H9 (cell line): ENCODE measurements at regions not wholly inside any gene's neighbourhood (a gene's known extent, or its start where the extent isn't known, plus 50 kb on each side); places are given as distances from the start of the nearest gene placed in this dataset.
A peak's percentile ranks its signal among the peaks of the same experiment; 100 is the strongest.

Experiments used
- DNase-seq: peaks from one replicate; pipeline ENCODE4 v3.0.0-alpha.2; 2017
- H2AFZ ChIP-seq: one replicate; pipeline ENCODE4 v1.6.1; 2013; ENCODE audit warnings: mild to moderate bottlenecking, low read length, control low read depth, moderate library complexity
- H2AK5ac ChIP-seq: 2 replicates; pipeline ENCODE4 v1.6.1; 2013; ENCODE audit warnings: low read length, control low read depth, mixed read lengths; ENCODE audit not compliant: insufficient read length
- H2BK120ac ChIP-seq: one replicate; pipeline ENCODE4 v1.6.1; 2013; ENCODE audit warnings: low read depth, mild to moderate bottlenecking, low read length, control low read depth, inconsistent platforms; ENCODE audit not compliant: poor library complexity, severe bottlenecking
- H2BK12ac ChIP-seq: 2 replicates; pipeline ENCODE4 v1.6.1; 2013; ENCODE audit warnings: low read length, control low read depth, mixed read lengths, low read depth; ENCODE audit not compliant: insufficient read length
- H2BK15ac ChIP-seq: 2 replicates; pipeline ENCODE4 v1.6.1; 2013; ENCODE audit warnings: low read depth, low read length, control low read depth
- H2BK20ac ChIP-seq: one replicate; pipeline ENCODE4 v1.6.1; 2013; ENCODE audit warnings: low read depth, mild to moderate bottlenecking, low read length, control low read depth, inconsistent platforms; ENCODE audit not compliant: poor library complexity, severe bottlenecking
- H2BK5ac ChIP-seq: 2 replicates; pipeline ENCODE4 v1.6.1; 2013; ENCODE audit warnings: low read length, control low read depth, mixed read lengths; ENCODE audit not compliant: insufficient read length
- H3K14ac ChIP-seq: 2 replicates; pipeline ENCODE4 v1.6.1; 2013; ENCODE audit warnings: low read length, control low read depth; ENCODE audit not compliant: insufficient read depth
- H3K18ac ChIP-seq: 2 replicates; pipeline ENCODE4 v1.6.1; 2013; ENCODE audit warnings: low read depth, mild to moderate bottlenecking, mixed read lengths, low read length, control low read depth; ENCODE audit not compliant: insufficient read length
- H3K23ac ChIP-seq: 2 replicates; pipeline ENCODE4 v1.6.1; 2013; ENCODE audit warnings: low read length, control low read depth, mixed read lengths, low read depth; ENCODE audit not compliant: insufficient read length
- H3K23me2 ChIP-seq: 2 replicates; pipeline ENCODE4 v1.6.1; 2013; ENCODE audit warnings: low read depth, mild to moderate bottlenecking, mixed read lengths, low read length, control low read depth; ENCODE audit not compliant: insufficient read length, poor library complexity, severe bottlenecking
- H3K27ac ChIP-seq: 2 replicates; pipeline ENCODE4 v1.5.1; 2013; ENCODE audit warnings: low read length, control low read depth, mixed read lengths, low read depth; ENCODE audit not compliant: insufficient read length
- H3K27me3 ChIP-seq: 2 replicates; pipeline ENCODE4 v1.6.1; 2013; ENCODE audit warnings: low read length, control low read depth, inconsistent platforms; ENCODE audit not compliant: insufficient read depth
- H3K4ac ChIP-seq: 2 replicates; pipeline ENCODE4 v1.6.1; 2013; ENCODE audit warnings: low read depth, mild to moderate bottlenecking, control low read depth, inconsistent platforms, low read length, moderate library complexity
- H3K4me1 ChIP-seq: 2 replicates; pipeline ENCODE4 v1.6.1; 2013; ENCODE audit warnings: low read length, control low read depth, inconsistent platforms; ENCODE audit not compliant: insufficient read depth
- H3K4me2 ChIP-seq: 2 replicates; pipeline ENCODE4 v1.6.1; 2013; ENCODE audit warnings: low read length, control low read depth, mixed read lengths; ENCODE audit not compliant: insufficient read length, insufficient read depth
- H3K56ac ChIP-seq: 2 replicates; pipeline ENCODE4 v1.6.1; 2013; ENCODE audit warnings: low read depth, mild to moderate bottlenecking, mixed read lengths, low read length, control low read depth; ENCODE audit not compliant: insufficient read length
- H3K79me1 ChIP-seq: 2 replicates; pipeline ENCODE4 v1.6.1; 2013; ENCODE audit warnings: low read depth, mild to moderate bottlenecking, moderate library complexity, low read length, control low read depth, inconsistent platforms; ENCODE audit not compliant: insufficient read depth, poor library complexity, severe bottlenecking
- H3K79me2 ChIP-seq: 2 replicates; pipeline ENCODE4 v1.6.1; 2013; ENCODE audit warnings: low read length, control low read depth, inconsistent platforms; ENCODE audit not compliant: insufficient read depth
- H3K9ac ChIP-seq: 2 replicates; pipeline ENCODE4 v1.6.1; 2013; ENCODE audit warnings: low read length, control low read depth, mixed read lengths; ENCODE audit not compliant: insufficient read length; ENCODE audit errors: extremely low read depth
- H3K9me3 ChIP-seq: one replicate; pipeline ENCODE4 v1.6.1; 2013; ENCODE audit warnings: low read depth, low read length, inconsistent platforms; ENCODE audit not compliant: control insufficient read depth
- H3T11ph ChIP-seq: one replicate; pipeline ENCODE4 v1.6.1; 2013; ENCODE audit warnings: mild to moderate bottlenecking, low read length, control low read depth, inconsistent platforms
- H4K20me1 ChIP-seq: one replicate; pipeline ENCODE4 v1.6.1; 2013; ENCODE audit not compliant: control insufficient read depth, insufficient read length, insufficient read depth
- H4K5ac ChIP-seq: 2 replicates; pipeline ENCODE4 v1.6.1; 2013; ENCODE audit warnings: low read depth, mild to moderate bottlenecking, mixed read lengths, low read length, control low read depth; ENCODE audit not compliant: insufficient read length
- H4K8ac ChIP-seq: replicated peaks from 2 replicates; pipeline ENCODE4 v1.6.1; 2013; ENCODE audit warnings: low read length, control low read depth, mixed read lengths, low read depth; ENCODE audit not compliant: insufficient read length
- H4K91ac ChIP-seq: 2 replicates; pipeline ENCODE4 v1.6.1; 2013; ENCODE audit warnings: low read depth, mild to moderate bottlenecking, moderate library complexity, mixed read lengths, low read length, control low read depth; ENCODE audit not compliant: insufficient read length
- H3K27ac Mint-ChIP-seq, 3 experiments: 2 replicates in 2 of 3; 3 replicates in 1 of 3; pipeline ENCODE4 v1.8.0; 2020 to 2021; ENCODE audit warnings: mixed read lengths in 3 of 3, mild to moderate bottlenecking in 1 of 3, moderate library complexity in 1 of 3
- H3K27me3 Mint-ChIP-seq: 2 replicates; pipeline ENCODE4 v1.8.0; 2021; ENCODE audit warnings: low read depth, mild to moderate bottlenecking, moderate library complexity, mixed read lengths
- H3K36me3 Mint-ChIP-seq, 3 experiments: 2 replicates in 2 of 3; 3 replicates in 1 of 3; pipeline ENCODE4 v1.8.0; 2020 to 2021; ENCODE audit warnings: low read depth in 3 of 3, mixed read lengths in 3 of 3; ENCODE audit not compliant: insufficient read depth in 1 of 3
- H3K4me1 Mint-ChIP-seq, 2 experiments: 2 replicates each; pipeline ENCODE4 v1.8.0; 2020; ENCODE audit warnings: mixed read lengths in 2 of 2
- H3K4me3 Mint-ChIP-seq, 2 experiments: 2 replicates in 1 of 2; 3 replicates in 1 of 2; pipeline ENCODE4 v1.8.0; 2020 to 2021; ENCODE audit warnings: mild to moderate bottlenecking in 2 of 2, mixed read lengths in 2 of 2, moderate library complexity in 1 of 2
- H3K9me3 Mint-ChIP-seq, 2 experiments: 2 replicates in 1 of 2; 3 replicates in 1 of 2; pipeline ENCODE4 v1.8.0; 2020; ENCODE audit warnings: mild to moderate bottlenecking in 2 of 2, mixed read lengths in 2 of 2, moderate library complexity in 1 of 2
- WGBS: extraction: QIAGEN DNeasy Blood & Tissue Kit; methylation state at CpG from one replicate; pipeline ENCODE4 v1.1.7; 2013; ENCODE audit warnings: missing lambda C conversion rate, low lambda C conversion rate, mixed read lengths; ENCODE audit not compliant: insufficient read length; ENCODE audit errors: extremely low coverage; 5-methylcytosine and 5-hydroxymethylcytosine counted together
- TF ChIP-seq, protein P1 (sequence below): fragments of 200-600 bp; sonication (generic); conservative IDR thresholded peaks from 3 replicates; pipeline ENCODE4 v1.8.0; 2021; ENCODE audit warnings: antibody characterized with exemption, mild to moderate bottlenecking

DNA sequence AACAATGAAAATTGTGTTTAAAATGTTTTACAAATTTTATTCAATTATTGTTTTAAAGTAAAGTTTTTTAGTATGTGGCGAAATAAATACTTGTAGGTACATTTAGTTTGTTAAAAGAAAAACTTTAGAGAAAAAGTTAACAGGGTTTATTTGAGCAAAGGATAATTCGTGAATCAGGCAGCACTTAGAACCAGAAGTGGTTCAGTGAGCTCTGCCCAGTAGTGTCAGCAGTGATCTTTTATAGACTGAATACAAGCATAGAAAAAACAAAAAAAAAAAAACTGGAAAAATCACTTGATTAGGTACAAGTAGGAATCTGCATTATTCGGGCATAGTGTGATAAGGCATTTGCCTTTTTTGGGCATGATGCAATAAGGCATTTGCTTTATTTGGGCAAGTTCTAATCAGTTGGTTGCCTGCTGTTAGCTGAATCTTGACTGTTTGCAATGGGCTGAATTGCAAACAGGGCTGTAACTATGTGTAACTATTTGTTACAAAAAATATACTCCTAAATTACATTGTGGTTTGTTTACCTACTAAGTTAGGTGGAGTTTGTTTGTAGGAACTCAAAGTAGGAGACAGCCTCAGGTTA is 122.9 kb upstream of the MMS22L start:
- no peak overlapping the region for H3T11ph ChIP-seq
- H3K79me1 ChIP-seq = no peaks in the 10 kb centered on the region
- Mint-ChIP-seq H3K9me3 (no peaks in the 10 kb centered on the region), H3K27ac (peak overlapping the region in 2 of 3 experiments; percentile 19 to 60; a peak in 2 of 7 replicates), H3K36me3 (no peaks in the 10 kb centered on the region), H3K27me3 (no peaks in the 10 kb centered on the region), H3K4me3 (no peak overlapping the region), H3K4me1 (peaks cover 7% of the 10 kb centered on the region in 2 experiments; a peak in 3 of 4 replicates)
- H3K27me3 ChIP-seq = no peaks in the 10 kb centered on the region
- H2BK20ac ChIP-seq = no peak overlapping the region
- no peak overlapping the region for H2BK5ac ChIP-seq
- H4K20me1 ChIP-seq = no peaks in the 10 kb centered on the region
- no peak overlapping the region for H3K14ac ChIP-seq
- H3K18ac ChIP-seq = no peak overlapping the region
- H3K9ac ChIP-seq = no peak overlapping the region
- no peaks in the 10 kb centered on the region for H3K9me3 ChIP-seq
- no peak overlapping the region for H4K8ac ChIP-seq
- WGBS = no CpG with 5 or more reads among the region's 3 CpGs
- no peak overlapping the region for H2AFZ ChIP-seq
- no peak overlapping the region for H2BK12ac ChIP-seq
- H3K27ac ChIP-seq = no peak overlapping the region
- no peak overlapping the region for H3K4me2 ChIP-seq
- no peak overlapping the region for H4K5ac ChIP-seq
- no peak for DNase-seq
- TF ChIP-seq, protein P1, sequence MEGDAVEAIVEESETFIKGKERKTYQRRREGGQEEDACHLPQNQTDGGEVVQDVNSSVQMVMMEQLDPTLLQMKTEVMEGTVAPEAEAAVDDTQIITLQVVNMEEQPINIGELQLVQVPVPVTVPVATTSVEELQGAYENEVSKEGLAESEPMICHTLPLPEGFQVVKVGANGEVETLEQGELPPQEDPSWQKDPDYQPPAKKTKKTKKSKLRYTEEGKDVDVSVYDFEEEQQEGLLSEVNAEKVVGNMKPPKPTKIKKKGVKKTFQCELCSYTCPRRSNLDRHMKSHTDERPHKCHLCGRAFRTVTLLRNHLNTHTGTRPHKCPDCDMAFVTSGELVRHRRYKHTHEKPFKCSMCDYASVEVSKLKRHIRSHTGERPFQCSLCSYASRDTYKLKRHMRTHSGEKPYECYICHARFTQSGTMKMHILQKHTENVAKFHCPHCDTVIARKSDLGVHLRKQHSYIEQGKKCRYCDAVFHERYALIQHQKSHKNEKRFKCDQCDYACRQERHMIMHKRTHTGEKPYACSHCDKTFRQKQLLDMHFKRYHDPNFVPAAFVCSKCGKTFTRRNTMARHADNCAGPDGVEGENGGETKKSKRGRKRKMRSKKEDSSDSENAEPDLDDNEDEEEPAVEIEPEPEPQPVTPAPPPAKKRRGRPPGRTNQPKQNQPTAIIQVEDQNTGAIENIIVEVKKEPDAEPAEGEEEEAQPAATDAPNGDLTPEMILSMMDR = no peak
- no peaks in the 10 kb centered on the region for H3K23me2 ChIP-seq
- H3K23ac ChIP-seq = no peak overlapping the region
- no peaks in the 10 kb centered on the region for H3K79me2 ChIP-seq
- no peak overlapping the region for H2AK5ac ChIP-seq
- H2BK120ac ChIP-seq = no peak overlapping the region
- H4K91ac ChIP-seq = no peak overlapping the region
- H3K4ac ChIP-seq = no peak overlapping the region
- no peak overlapping the region for H2BK15ac ChIP-seq
- no peaks in the 10 kb centered on the region for H3K4me1 ChIP-seq
- H3K56ac ChIP-seq = no peak overlapping the region
